Ecto neural progenitor cell (in vitro differentiated cells): ENCODE measurements at regions not wholly inside any gene's neighbourhood (a gene's known extent, or its start where the extent isn't known, plus 50 kb on each side); places are given as distances from the start of the nearest gene placed in this dataset.
"Not testable (repeated sequence)": the region's sequence is repeated elsewhere in the genome, so short reads cannot be mapped to it uniquely, and the experiment has no call there.

Experiments used
- DNase-seq: peaks from one replicate; pipeline ENCODE4 v3.0.0-alpha.2; 2018; ENCODE audit warnings: low spot score

- no peak for DNase-seq
These were observed 609.9 kb downstream of the CCSER2 start for GRCh38 chr10:84938117-84938905.

- no peak for DNase-seq
These were observed 615.2 kb downstream of the CCSER2 start for GRCh38 chr10:84943541-84943940.

- no peak for DNase-seq
These were observed 615.8 kb downstream of the CCSER2 start for GRCh38 chr10:84944187-84944586.

- no peak for DNase-seq
These were observed 617.4 kb downstream of the CCSER2 start for GRCh38 chr10:84945791-84946190.

GRCh38 chr10:84946904-84947303 lies 618.5 kb downstream of the CCSER2 start:
- DNase-seq = no peak

- DNase-seq = no peak
These were observed 620.3 kb downstream of the CCSER2 start for GRCh38 chr10:84948644-84949043.

- no peak for DNase-seq
These were observed 623.2 kb downstream of the CCSER2 start for GRCh38 chr10:84951616-84952015.

- no peak for DNase-seq
These were observed 629.0 kb downstream of the CCSER2 start for GRCh38 chr10:84957427-84957826.

GRCh38 chr10:84965468-84965867 lies 637.1 kb downstream of the CCSER2 start:
- no peak for DNase-seq

- no peak for DNase-seq
These were observed 638.5 kb downstream of the CCSER2 start for GRCh38 chr10:84966708-84967441.

- DNase-seq = not testable (repeated sequence)
These were observed 640.9 kb downstream of the CCSER2 start for GRCh38 chr10:84969297-84969696.

- DNase-seq = no peak
These were observed 658.6 kb downstream of the CCSER2 start for GRCh38 chr10:84987039-84987438.

- no peak for DNase-seq
These were observed 659.6 kb downstream of the CCSER2 start for GRCh38 chr10:84988011-84988410.

GRCh38 chr10:84990713-84991112 lies 662.3 kb downstream of the CCSER2 start:
- no peak for DNase-seq

GRCh38 chr10:84991301-84991700 lies 662.9 kb downstream of the CCSER2 start:
- DNase-seq = no peak

GRCh38 chr10:84993251-84994035 lies 665.1 kb downstream of the CCSER2 start:
- DNase-seq = no peak

- no peak for DNase-seq
These were observed 666.3 kb downstream of the CCSER2 start for GRCh38 chr10:84994722-84995121.

GRCh38 chr10:84996580-84996979 lies 668.2 kb downstream of the CCSER2 start:
- no peak for DNase-seq

- no peak for DNase-seq
These were observed 669.5 kb downstream of the CCSER2 start for GRCh38 chr10:84997870-84998269.

GRCh38 chr10:84999929-85000328 lies 671.5 kb downstream of the CCSER2 start:
- DNase-seq = no peak

- DNase-seq = no peak
These were observed 674.7 kb downstream of the CCSER2 start for GRCh38 chr10:85003083-85003482.

GRCh38 chr10:85008488-85009184 lies 680.2 kb downstream of the CCSER2 start:
- DNase-seq = no peak
